Naive thymus-derived CD8-positive, alpha-beta T cell (primary cell): ENCODE measurements at regions not wholly inside any gene's neighbourhood (a gene's known extent, or its start where the extent isn't known, plus 50 kb on each side); places are given as distances from the start of the nearest gene placed in this dataset.

ENCODE experiments used
- ATAC-seq, 2 donors: fragments of 150-1000 bp; cut with Tn5 transposase in 1 of 2; sonication (Bioruptor Pico), chemical (Tn5 transposase) in 1 of 2; 1 replicate in 1 of 2; 2 replicates in 1 of 2; pipeline ENCODE4 v1.10.0; 2021; ENCODE audit warnings: mild to moderate bottlenecking in 2 of 2, moderate library complexity in 2 of 2
- POLR2A ChIA-PET: fragments of 350-600 bp; sonication (Branson Sonifier 250); formaldehyde crosslinking; loops from one replicate; lab custom pipeline; 2021; ENCODE audit warnings: antibody characterized with exemption; lab: Charles Lee
- DNase-seq, 10 donors: peaks; one replicate each; pipeline versions ENCODE4 v3.0.0 to v3.0.0-alpha.2; 2020 to 2022
- H3K27ac Mint-ChIP-seq, 10 donors: one replicate each; pipeline ENCODE4 v1.8.0; 2020 to 2022; ENCODE audit warnings: mild to moderate bottlenecking in 10 of 10, mixed read lengths in 10 of 10, moderate library complexity in 4 of 10, inconsistent platforms in 1 of 10
- H3K27me3 Mint-ChIP-seq, 5 donors: one replicate each; pipeline ENCODE4 v1.8.0; 2021 to 2022; ENCODE audit warnings: mixed read lengths in 5 of 5
- H3K36me3 Mint-ChIP-seq, 3 donors: one replicate each; pipeline ENCODE4 v1.8.0; 2020 to 2022; ENCODE audit warnings: mixed read lengths in 3 of 3, mild to moderate bottlenecking in 2 of 3, inconsistent platforms in 1 of 3
- H3K4me1 Mint-ChIP-seq, 4 donors: one replicate each; pipeline ENCODE4 v1.8.0; 2021 to 2022; ENCODE audit warnings: mixed read lengths in 4 of 4
- H3K4me3 Mint-ChIP-seq, 10 donors: one replicate each; pipeline ENCODE4 v1.8.0; 2020 to 2022; ENCODE audit warnings: mild to moderate bottlenecking in 10 of 10, mixed read lengths in 10 of 10, moderate library complexity in 6 of 10, inconsistent platforms in 1 of 10
- H3K9me3 Mint-ChIP-seq, 9 donors: one replicate each; pipeline ENCODE4 v1.8.0; 2020 to 2022; ENCODE audit warnings: mixed read lengths in 9 of 9, mild to moderate bottlenecking in 3 of 9, inconsistent platforms in 1 of 9, moderate library complexity in 1 of 9

GRCh38 chr7:25550149-25550548, 321.9 kb upstream of the NPVF start:
- Mint-ChIP-seq H3K4me3 (no peak overlapping the region), H3K4me1 (peaks cover 0 to 1% (median 0%) of the 10 kb centered on the region in 4 donors), H3K27ac (no peak overlapping the region), H3K9me3 (no peaks in the 10 kb centered on the region), H3K36me3 (no peaks in the 10 kb centered on the region), H3K27me3 (peaks cover 7 to 31% (median 22%) of the 10 kb centered on the region in 5 donors)
- ATAC-seq, result no peak
- POLR2A ChIA-PET, result no interaction called here
- DNase-seq, result no peak

GRCh38 chr7:25552998-25553397, 324.7 kb upstream of the NPVF start:
- no peak for DNase-seq
- H3K36me3 Mint-ChIP-seq, result no peaks in the 10 kb centered on the region
- POLR2A ChIA-PET, result no interaction called here
- peaks cover 4 to 18% (median 15%) of the 10 kb centered on the region in 5 donors for H3K27me3 Mint-ChIP-seq
- ATAC-seq, result no peak
- H3K27ac Mint-ChIP-seq, result no peak overlapping the region
- no peaks in the 10 kb centered on the region for H3K9me3 Mint-ChIP-seq
- H3K4me1 Mint-ChIP-seq, result peaks cover 4 to 8% (median 6%) of the 10 kb centered on the region in 4 donors
- H3K4me3 Mint-ChIP-seq, result no peak overlapping the region

GRCh38 chr7:25553580-25554291, 325.4 kb upstream of the NPVF start:
- POLR2A ChIA-PET, result no interaction called here
- no peak for DNase-seq
- Mint-ChIP-seq H3K36me3 (peaks cover 0 to 2% (median 0%) of the 10 kb centered on the region in 3 donors), H3K9me3 (peaks cover 0 to 5% (median 0%) of the 10 kb centered on the region in 9 donors), H3K27me3 (peaks cover 4 to 16% (median 15%) of the 10 kb centered on the region in 5 donors), H3K4me1 (peaks cover 4 to 6% (median 6%) of the 10 kb centered on the region in 4 donors), H3K27ac (no peak overlapping the region), H3K4me3 (no peak overlapping the region)
- ATAC-seq, result no peak

- ATAC-seq, result no peak
- POLR2A ChIA-PET, result no interaction called here
- peak overlapping the region in 1 of 10 donors; percentile 43 for H3K27ac Mint-ChIP-seq
- H3K4me1 Mint-ChIP-seq, result peaks cover 4 to 6% (median 6%) of the 10 kb centered on the region in 4 donors
- H3K4me3 Mint-ChIP-seq, result no peak overlapping the region
- H3K36me3 Mint-ChIP-seq, result peaks cover 0 to 2% (median 0%) of the 10 kb centered on the region in 3 donors
- no peak for DNase-seq
- H3K9me3 Mint-ChIP-seq, result peaks cover 0 to 5% (median 0%) of the 10 kb centered on the region in 9 donors
- H3K27me3 Mint-ChIP-seq, result peaks cover 0 to 11% (median 4%) of the 10 kb centered on the region in 5 donors
These were observed 329.2 kb upstream of the NPVF start for GRCh38 chr7:25557379-25557917.

GRCh38 chr7:25557930-25558329, 329.6 kb upstream of the NPVF start:
- no peak overlapping the region for H3K4me3 Mint-ChIP-seq
- peaks cover 4 to 6% (median 6%) of the 10 kb centered on the region in 4 donors for H3K4me1 Mint-ChIP-seq
- H3K36me3 Mint-ChIP-seq, result peaks cover 0 to 2% (median 0%) of the 10 kb centered on the region in 3 donors
- ATAC-seq (no peak), DNase-seq (no peak)
- H3K9me3 Mint-ChIP-seq, result peaks cover 0 to 5% (median 0%) of the 10 kb centered on the region in 9 donors
- H3K27ac Mint-ChIP-seq, result peak overlapping the region in 1 of 10 donors; percentile 43
- peaks cover 0 to 11% (median 1%) of the 10 kb centered on the region in 5 donors for H3K27me3 Mint-ChIP-seq
- POLR2A ChIA-PET, result no interaction called here

- DNase-seq (no peak), ATAC-seq (no peak)
- Mint-ChIP-seq H3K36me3 (peaks cover 0 to 2% (median 0%) of the 10 kb centered on the region in 3 donors), H3K9me3 (peaks cover 0 to 5% (median 0%) of the 10 kb centered on the region in 9 donors), H3K4me3 (no peak overlapping the region), H3K27me3 (peaks cover 0 to 11% (median 1%) of the 10 kb centered on the region in 5 donors), H3K27ac (no peak overlapping the region), H3K4me1 (peaks cover 4 to 6% (median 6%) of the 10 kb centered on the region in 4 donors)
- POLR2A ChIA-PET, result no interaction called here
These were observed 330.3 kb upstream of the NPVF start for GRCh38 chr7:25558605-25559004.

- DNase-seq (no peak), ATAC-seq (no peak)
- Mint-ChIP-seq H3K27ac (no peak overlapping the region), H3K9me3 (peaks cover 0 to 5% (median 0%) of the 10 kb centered on the region in 9 donors), H3K27me3 (peaks cover 0 to 8% (median 0%) of the 10 kb centered on the region in 5 donors), H3K4me1 (peaks cover 4 to 6% (median 6%) of the 10 kb centered on the region in 4 donors), H3K36me3 (peaks cover 0 to 2% (median 0%) of the 10 kb centered on the region in 3 donors), H3K4me3 (no peak overlapping the region)
- POLR2A ChIA-PET, result no interaction called here
These were observed 331.5 kb upstream of the NPVF start for GRCh38 chr7:25559581-25560367.

GRCh38 chr7:25562673-25563182, 334.4 kb upstream of the NPVF start:
- peaks cover 0 to 5% (median 0%) of the 10 kb centered on the region in 9 donors for H3K9me3 Mint-ChIP-seq
- peaks cover 1 to 6% (median 5%) of the 10 kb centered on the region in 4 donors for H3K4me1 Mint-ChIP-seq
- H3K4me3 Mint-ChIP-seq, result no peak overlapping the region
- POLR2A ChIA-PET, result interaction anchor here (0.8 kb wide), 1 partner anchor 303 kb away, joined by 3 read pairs; no protein-coding TSS in a partner anchor
- DNase-seq (no peak), ATAC-seq (no peak)
- H3K36me3 Mint-ChIP-seq, result peaks cover 0 to 2% (median 0%) of the 10 kb centered on the region in 3 donors
- no peak overlapping the region for H3K27ac Mint-ChIP-seq
- H3K27me3 Mint-ChIP-seq, result peaks cover 0 to 4% (median 0%) of the 10 kb centered on the region in 5 donors

- Mint-ChIP-seq H3K36me3 (no peaks in the 10 kb centered on the region), H3K4me1 (peaks cover 1 to 8% (median 6%) of the 10 kb centered on the region in 4 donors), H3K27me3 (peaks cover 0 to 4% (median 0%) of the 10 kb centered on the region in 5 donors), H3K4me3 (no peak overlapping the region), H3K9me3 (no peaks in the 10 kb centered on the region), H3K27ac (no peak overlapping the region)
- POLR2A ChIA-PET, result interaction anchor here (1.4 kb wide), 1 partner anchor 305 kb away, joined by 3 read pairs; no protein-coding TSS in a partner anchor
- DNase-seq (no peak), ATAC-seq (no peak)
These were observed 336.7 kb upstream of the NPVF start for GRCh38 chr7:25565002-25565401.

GRCh38 chr7:25565949-25566348, 337.7 kb upstream of the NPVF start:
- no peak overlapping the region for H3K27ac Mint-ChIP-seq
- H3K27me3 Mint-ChIP-seq, result peaks cover 0 to 4% (median 0%) of the 10 kb centered on the region in 5 donors
- H3K4me3 Mint-ChIP-seq, result peak overlapping the region in 6 of 10 donors; percentile 7 to 47 (median 21)
- DNase-seq (peak; percentile 35 to 76 (median 67)), ATAC-seq (peak; percentile 27 to 33)
- H3K4me1 Mint-ChIP-seq, result peaks cover 1 to 8% (median 6%) of the 10 kb centered on the region in 4 donors
- no peaks in the 10 kb centered on the region for H3K9me3 Mint-ChIP-seq
- H3K36me3 Mint-ChIP-seq, result no peaks in the 10 kb centered on the region
- POLR2A ChIA-PET, result interaction anchor here (1.4 kb wide), 1 partner anchor 306 kb away, joined by 3 read pairs; no protein-coding TSS in a partner anchor

- ATAC-seq, result no peak
- no peak for DNase-seq
- H3K27me3 Mint-ChIP-seq, result no peaks in the 10 kb centered on the region
- H3K9me3 Mint-ChIP-seq, result no peaks in the 10 kb centered on the region
- H3K4me1 Mint-ChIP-seq, result peaks cover 1 to 8% (median 6%) of the 10 kb centered on the region in 4 donors
- no peak overlapping the region for H3K27ac Mint-ChIP-seq
- POLR2A ChIA-PET, result no interaction called here
- H3K4me3 Mint-ChIP-seq, result no peak overlapping the region
- H3K36me3 Mint-ChIP-seq, result no peaks in the 10 kb centered on the region
These were observed 339.1 kb upstream of the NPVF start for GRCh38 chr7:25567430-25567829.

GRCh38 chr7:25569765-25570164, 341.5 kb upstream of the NPVF start:
- H3K36me3 Mint-ChIP-seq, result no peaks in the 10 kb centered on the region
- H3K27ac Mint-ChIP-seq, result no peak overlapping the region
- no peaks in the 10 kb centered on the region for H3K9me3 Mint-ChIP-seq
- H3K27me3 Mint-ChIP-seq, result no peaks in the 10 kb centered on the region
- no peak for ATAC-seq
- no peak overlapping the region for H3K4me3 Mint-ChIP-seq
- POLR2A ChIA-PET, result no interaction called here
- peaks cover 1 to 8% (median 6%) of the 10 kb centered on the region in 4 donors for H3K4me1 Mint-ChIP-seq
- no peak for DNase-seq
